Common myeloid progenitor, CD34-positive (primary cell): ENCODE measurements at regions not wholly inside any gene's neighbourhood (a gene's known extent, or its start where the extent isn't known, plus 50 kb on each side); places are given as distances from the start of the nearest gene placed in this dataset.

ENCODE experiments used
- CTCF ChIA-PET: fragments of 350-600 bp; sonication (Branson Sonifier 250); formaldehyde crosslinking; loops from one replicate; lab custom pipeline; 2021; ENCODE audit warnings: antibody characterized with exemption; lab: Charles Lee
- POLR2A ChIA-PET: fragments of 350-600 bp; sonication (Branson Sonifier 250); formaldehyde crosslinking; loops from one replicate; lab custom pipeline; 2021; ENCODE audit warnings: antibody characterized with exemption; lab: Charles Lee
- DNase-seq, 3 donors: peaks; one replicate each; pipeline versions ENCODE4 v3.0.0 to v3.0.0-alpha.2; 2013
- H3K27ac ChIP-seq, 2 experiments: 1 replicate in 1 of 2; 2 replicates in 1 of 2; pipeline ENCODE4 v1.7.0; 2013; ENCODE audit warnings: inconsistent platforms in 2 of 2, low read length in 2 of 2, mild to moderate bottlenecking in 2 of 2, low read depth in 1 of 2, moderate library complexity in 1 of 2; ENCODE audit not compliant: severe bottlenecking in 2 of 2, insufficient read depth in 1 of 2, poor library complexity in 1 of 2
- H3K27me3 ChIP-seq, 5 experiments: replicated peaks in 2 of 5; 1 replicate in 3 of 5; 2 replicates in 2 of 5; pipeline versions ENCODE4 v1.6.1 to v1.7.0; 2013; ENCODE audit warnings: low read length in 4 of 5, mild to moderate bottlenecking in 2 of 5, moderate library complexity in 2 of 5, inconsistent platforms in 1 of 5; ENCODE audit not compliant: insufficient read depth in 5 of 5, control insufficient read depth in 4 of 5
- H3K36me3 ChIP-seq, 4 experiments: 1 replicate in 2 of 4; 2 replicates in 2 of 4; pipeline versions ENCODE4 v1.6.1 to v1.7.0; 2013; ENCODE audit warnings: low read length in 3 of 4, control low read depth in 1 of 4, mild to moderate bottlenecking in 1 of 4; ENCODE audit not compliant: control insufficient read depth in 4 of 4, insufficient read depth in 4 of 4
- H3K4me1 ChIP-seq, 4 experiments: 1 replicate in 3 of 4; 2 replicates in 1 of 4; pipeline versions ENCODE4 v1.6.1 to v1.7.1; 2013; ENCODE audit warnings: low read length in 3 of 4, mild to moderate bottlenecking in 3 of 4, control low read depth in 1 of 4, inconsistent platforms in 1 of 4, moderate library complexity in 1 of 4; ENCODE audit not compliant: control insufficient read depth in 4 of 4, insufficient read depth in 4 of 4; ENCODE audit errors: control extremely low read depth in 1 of 4
- H3K4me3 ChIP-seq, 7 experiments: 1 replicate in 4 of 7; 2 replicates in 3 of 7; pipeline versions ENCODE4 v1.5.1 to v1.7.0; 2013; ENCODE audit warnings: mild to moderate bottlenecking in 7 of 7, low read length in 6 of 7, moderate library complexity in 6 of 7, inconsistent platforms in 2 of 7, low read depth in 2 of 7, control low read depth in 1 of 7; ENCODE audit not compliant: insufficient read depth in 4 of 7, control insufficient read depth in 1 of 7; ENCODE audit errors: extremely low read depth in 1 of 7
- H3K9me3 ChIP-seq, 5 experiments: 1 replicate in 4 of 5; 2 replicates in 1 of 5; pipeline versions ENCODE4 v1.6.1 to v1.7.1; 2013; ENCODE audit warnings: low read length in 4 of 5, mild to moderate bottlenecking in 2 of 5, inconsistent platforms in 1 of 5, low read depth in 1 of 5, moderate library complexity in 1 of 5; ENCODE audit not compliant: control insufficient read depth in 4 of 5, insufficient read depth in 2 of 5; ENCODE audit errors: control extremely low read depth in 1 of 5
- WGBS: methylation state at CpG from one replicate; pipeline ENCODE4 v1.1.5; 2013; ENCODE audit not compliant: insufficient coverage; 5-methylcytosine and 5-hydroxymethylcytosine counted together

DNA sequence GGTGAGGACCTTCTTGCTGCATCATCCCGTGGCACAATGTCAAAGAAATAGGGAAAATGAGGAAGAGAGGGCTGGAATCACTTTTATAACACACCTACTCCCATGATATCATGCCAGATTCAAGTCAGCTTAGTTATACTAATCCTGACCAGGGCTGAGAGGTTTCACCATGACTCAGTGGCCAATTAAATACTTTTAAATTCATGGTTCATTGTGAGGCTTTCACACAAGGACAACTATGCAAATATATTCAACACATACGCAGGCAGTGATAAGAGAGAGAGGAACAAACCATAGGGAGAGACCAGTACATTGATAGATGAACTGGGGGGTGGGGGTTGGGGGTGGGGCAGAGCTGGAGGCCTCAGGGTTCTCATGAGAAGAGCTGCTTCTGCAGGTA, 313.1 kb downstream of the LRFN2 start:
- Histone ChIP-seq H3K27ac (no peak overlapping the region), H3K9me3 (no peaks in the 10 kb centered on the region), H3K27me3 (peaks cover 0 to 5% (median 2%) of the 10 kb centered on the region in 5 experiments), H3K4me3 (no peak overlapping the region), H3K36me3 (no peaks in the 10 kb centered on the region), H3K4me1 (no peaks in the 10 kb centered on the region)
- no CpG with 5 or more reads among the region's 2 CpGs for WGBS
- no peak for DNase-seq
- ChIA-PET CTCF (no interaction called here), POLR2A (no interaction called here)

DNA sequence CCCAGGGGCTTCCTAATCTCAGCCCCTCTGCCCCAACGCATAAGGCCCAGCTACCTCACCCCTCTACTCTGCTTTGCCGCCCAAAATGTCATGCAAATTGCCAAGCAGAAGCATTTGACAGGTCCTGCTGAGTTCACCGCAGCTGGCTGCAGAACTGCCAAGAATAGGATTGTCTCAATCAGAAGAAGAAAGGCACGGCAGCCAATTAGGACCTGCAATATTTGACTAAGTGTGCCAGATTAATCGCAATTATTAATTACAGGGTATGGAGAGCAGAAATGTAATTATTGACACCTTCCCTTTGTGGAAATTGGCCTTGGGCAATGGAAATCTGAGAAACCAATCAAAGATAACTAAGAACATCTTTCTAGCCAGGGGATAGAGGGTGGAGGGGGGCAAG, 318.6 kb downstream of the LRFN2 start:
- DNase-seq = no peak
- H3K4me1 ChIP-seq = no peaks in the 10 kb centered on the region
- 63% methylated on average over 5 of the region's 5 CpGs for WGBS
- H3K9me3 ChIP-seq = no peaks in the 10 kb centered on the region
- POLR2A ChIA-PET = no interaction called here
- H3K27ac ChIP-seq = no peak overlapping the region
- H3K27me3 ChIP-seq = peaks cover 0 to 9% (median 3%) of the 10 kb centered on the region in 5 experiments
- H3K4me3 ChIP-seq = no peak overlapping the region
- CTCF ChIA-PET = no interaction called here
- H3K36me3 ChIP-seq = no peaks in the 10 kb centered on the region

DNA sequence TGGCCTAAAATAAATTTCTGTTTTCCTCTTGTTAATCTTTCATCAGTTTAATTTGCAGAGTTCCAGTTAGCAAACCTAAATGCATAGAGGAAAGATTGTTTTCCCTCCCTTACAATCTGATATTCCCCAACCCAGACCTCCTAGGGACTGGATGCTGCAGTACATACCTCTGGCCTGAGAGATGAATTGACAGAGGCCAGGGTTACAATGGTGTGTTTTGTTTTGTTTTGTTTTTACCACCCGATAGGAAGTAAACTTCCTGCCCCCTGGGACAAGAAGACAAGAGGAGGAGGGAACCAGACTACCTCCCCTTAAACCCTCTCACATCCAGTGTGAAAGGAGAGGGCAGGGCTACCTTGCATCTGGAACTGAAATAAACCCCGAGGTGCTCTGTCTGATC, 319.0 kb downstream of the LRFN2 start:
- H3K4me3 ChIP-seq = no peak overlapping the region
- H3K4me1 ChIP-seq = no peaks in the 10 kb centered on the region
- no peaks in the 10 kb centered on the region for H3K36me3 ChIP-seq
- H3K27me3 ChIP-seq = peaks cover 0 to 9% (median 3%) of the 10 kb centered on the region in 5 experiments
- ChIA-PET CTCF (no interaction called here), POLR2A (no interaction called here)
- H3K9me3 ChIP-seq = no peaks in the 10 kb centered on the region
- H3K27ac ChIP-seq = no peak overlapping the region
- WGBS = 67% methylated on average over 1 of the region's 2 CpGs
- DNase-seq = no peak

DNA sequence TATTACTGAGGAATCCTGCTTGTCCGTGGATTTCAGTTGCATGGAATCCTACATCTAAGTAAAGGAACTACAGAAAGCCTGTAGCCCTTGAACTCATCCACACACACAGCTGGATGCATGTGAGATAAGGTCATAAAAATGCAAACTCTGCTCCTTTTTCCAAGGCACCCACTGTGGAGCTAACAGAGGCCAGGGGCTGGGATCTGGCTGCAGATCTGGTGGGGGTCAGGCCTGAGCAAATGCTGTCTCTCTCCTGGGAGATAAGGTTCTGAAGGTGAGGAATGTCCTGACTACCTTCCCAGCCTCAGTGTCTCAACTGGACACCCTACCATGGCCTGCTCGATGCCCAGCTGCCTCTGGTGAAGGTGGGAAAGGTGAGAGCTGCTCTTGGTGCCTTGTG, 321.5 kb downstream of the LRFN2 start:
- Histone ChIP-seq H3K27me3 (peaks cover 0 to 9% (median 0%) of the 10 kb centered on the region in 5 experiments), H3K36me3 (no peaks in the 10 kb centered on the region), H3K9me3 (no peaks in the 10 kb centered on the region), H3K4me1 (no peaks in the 10 kb centered on the region), H3K4me3 (no peak overlapping the region), H3K27ac (no peak overlapping the region)
- POLR2A ChIA-PET = no interaction called here
- no CpG with 5 or more reads among the region's 2 CpGs for WGBS
- DNase-seq = no peak
- CTCF ChIA-PET = no interaction called here

DNA sequence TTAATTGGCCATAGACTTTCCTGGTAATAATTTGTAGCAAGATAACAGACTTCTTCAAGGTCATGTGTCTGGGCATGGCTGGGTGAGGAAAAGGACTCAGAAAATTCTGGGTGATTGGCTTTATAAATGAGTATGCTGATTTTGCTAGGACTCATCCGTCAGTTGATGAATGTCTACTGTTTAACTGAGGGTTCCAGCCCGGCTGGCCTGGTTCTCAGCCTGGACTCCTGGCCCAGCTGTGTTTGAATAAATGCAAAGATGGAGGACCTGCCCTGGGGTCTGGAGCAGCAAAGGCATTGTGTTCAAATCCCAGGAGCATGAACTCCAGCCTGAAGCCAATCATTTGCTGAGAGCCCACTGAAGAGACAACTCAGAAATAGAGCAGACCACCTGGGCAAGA, 323.2 kb downstream of the LRFN2 start:
- WGBS = 100% methylated on average over 1 of the region's 2 CpGs
- H3K36me3 ChIP-seq = no peaks in the 10 kb centered on the region
- H3K4me1 ChIP-seq = no peaks in the 10 kb centered on the region
- H3K4me3 ChIP-seq = no peak overlapping the region
- H3K9me3 ChIP-seq = peaks cover 0 to 2% (median 0%) of the 10 kb centered on the region in 5 experiments
- no peak for DNase-seq
- H3K27ac ChIP-seq = no peak overlapping the region
- CTCF ChIA-PET = interaction anchor here (1.0 kb wide), 1 partner anchor 9 kb away, joined by 3 read pairs; no protein-coding TSS in a partner anchor
- H3K27me3 ChIP-seq = peaks cover 0 to 3% (median 0%) of the 10 kb centered on the region in 5 experiments
- POLR2A ChIA-PET = no interaction called here

DNA sequence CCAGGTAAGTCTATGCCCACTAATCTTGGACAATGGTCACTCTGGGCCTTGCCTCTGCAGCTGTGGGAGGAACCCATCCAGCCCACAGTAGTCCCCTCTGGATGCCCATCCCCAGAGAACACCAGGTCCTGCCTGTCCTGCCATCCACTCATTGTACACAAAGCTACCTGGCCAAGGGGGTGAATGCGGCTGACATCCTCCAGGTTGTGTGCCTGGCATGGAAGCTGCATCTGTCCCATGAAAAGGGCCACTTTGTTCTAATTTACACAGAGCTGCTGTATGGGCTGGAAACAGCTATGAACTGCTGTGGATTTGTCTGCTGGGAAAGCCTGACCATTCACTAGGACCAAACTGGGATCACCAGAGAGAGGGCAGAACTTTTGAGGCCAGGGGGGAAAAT, 324.8 kb downstream of the LRFN2 start:
- ChIA-PET CTCF (no interaction called here), POLR2A (no interaction called here)
- H3K27me3 ChIP-seq = no peaks in the 10 kb centered on the region
- H3K4me1 ChIP-seq = no peaks in the 10 kb centered on the region
- H3K36me3 ChIP-seq = no peaks in the 10 kb centered on the region
- H3K9me3 ChIP-seq = peaks cover 0 to 2% (median 0%) of the 10 kb centered on the region in 5 experiments
- no peak overlapping the region for H3K27ac ChIP-seq
- 100% methylated on average over 1 of the region's 1 CpG for WGBS
- H3K4me3 ChIP-seq = no peak overlapping the region
- no peak for DNase-seq

DNA sequence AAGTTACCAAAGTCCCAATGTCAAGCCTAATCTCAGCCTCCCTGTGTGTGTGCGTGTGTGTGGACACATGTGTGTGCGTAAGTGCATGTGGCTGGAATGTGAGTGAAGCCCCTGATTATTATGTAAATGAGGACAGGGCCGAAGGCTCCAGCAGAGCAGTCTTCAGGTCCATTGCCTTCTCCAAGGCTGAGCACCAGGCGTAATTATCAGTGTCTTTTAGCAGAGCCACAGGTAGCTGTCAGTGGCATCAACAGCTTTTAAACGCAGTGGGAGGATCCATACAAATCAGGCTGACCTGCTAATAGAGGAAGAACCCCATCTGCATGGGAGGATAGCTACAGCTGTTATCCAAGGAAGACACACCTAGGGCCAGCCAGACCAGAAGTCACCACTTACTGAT, 324.3 kb upstream of the MOCS1 start:
- ChIA-PET CTCF (no interaction called here), POLR2A (no interaction called here)
- WGBS = 79% methylated on average over 5 of the region's 5 CpGs
- H3K36me3 ChIP-seq = no peaks in the 10 kb centered on the region
- no peak overlapping the region for H3K4me3 ChIP-seq
- H3K27ac ChIP-seq = no peak overlapping the region
- no peak for DNase-seq
- H3K9me3 ChIP-seq = peaks cover 0 to 2% (median 0%) of the 10 kb centered on the region in 5 experiments
- H3K27me3 ChIP-seq = peaks cover 0 to 2% (median 0%) of the 10 kb centered on the region in 5 experiments
- no peaks in the 10 kb centered on the region for H3K4me1 ChIP-seq
